Natural killer cell (primary cell): ENCODE measurements at regions not wholly inside any gene's neighbourhood (a gene's known extent, or its start where the extent isn't known, plus 50 kb on each side); places are given as distances from the start of the nearest gene placed in this dataset.

Experiments
- ATAC-seq, 3 donors: fragments of 150-1000 bp in 2 of 3; fragments of 200-7000 bp in 1 of 3; cut with Tn5 transposase; 1 replicate in 1 of 3; 2 replicates in 2 of 3; pipeline ENCODE4 v1.10.0; 2021; ENCODE audit warnings: mild to moderate bottlenecking in 2 of 3, moderate library complexity in 2 of 3
- DNase-seq, 2 donors: peaks; one replicate each; pipeline versions ENCODE4 v3.0.0 to v3.0.0-alpha.2; 2013 to 2021; ENCODE audit warnings: mixed read lengths in 1 of 2
- H3K27ac ChIP-seq: one replicate; pipeline ENCODE4 v1.5.1; 2013; ENCODE audit warnings: mild to moderate bottlenecking, low read length
- H3K27me3 ChIP-seq: one replicate; pipeline ENCODE4 v1.6.1; 2013; ENCODE audit warnings: low read length; ENCODE audit not compliant: control insufficient read depth, insufficient read depth
- H3K36me3 ChIP-seq: one replicate; pipeline ENCODE4 v1.6.1; 2013; ENCODE audit warnings: low read length; ENCODE audit not compliant: control insufficient read depth, insufficient read depth
- H3K4me1 ChIP-seq: one replicate; pipeline ENCODE4 v1.6.1; 2013; ENCODE audit warnings: low read length; ENCODE audit not compliant: control insufficient read depth, insufficient read depth
- H3K4me3 ChIP-seq: one replicate; pipeline ENCODE4 v1.5.1; 2013; ENCODE audit warnings: low read length
- H3K9me3 ChIP-seq: one replicate; pipeline ENCODE4 v1.6.1; 2013; ENCODE audit warnings: low read length; ENCODE audit not compliant: control insufficient read depth, insufficient read depth
- H3K27ac Mint-ChIP-seq, 2 donors: one replicate each; pipeline ENCODE4 v1.8.0; 2022; ENCODE audit warnings: mild to moderate bottlenecking in 2 of 2, mixed read lengths in 2 of 2, moderate library complexity in 1 of 2
- H3K27me3 Mint-ChIP-seq, 2 donors: one replicate each; pipeline ENCODE4 v1.8.0; 2022; ENCODE audit warnings: low read depth in 2 of 2, mixed read lengths in 2 of 2
- H3K36me3 Mint-ChIP-seq: one replicate; pipeline ENCODE4 v1.8.0; 2022; ENCODE audit warnings: mixed read lengths
- H3K4me1 Mint-ChIP-seq, 2 donors: one replicate each; pipeline ENCODE4 v1.8.0; 2022; ENCODE audit warnings: mixed read lengths in 2 of 2
- H3K4me3 Mint-ChIP-seq: one replicate; pipeline ENCODE4 v1.8.0; 2022; ENCODE audit warnings: mild to moderate bottlenecking, moderate library complexity, mixed read lengths
- H3K9me3 Mint-ChIP-seq, 2 donors: one replicate each; pipeline ENCODE4 v1.8.0; 2022; ENCODE audit warnings: mixed read lengths in 2 of 2
- WGBS: methylation state at CpG from one replicate; pipeline ENCODE4 v1.1.7; 2013; ENCODE audit warnings: missing lambda C conversion rate; ENCODE audit not compliant: insufficient coverage; 5-methylcytosine and 5-hydroxymethylcytosine counted together
- intact Hi-C: fragments of 100-400 bp; cut with micrococcal nuclease; formaldehyde crosslinking; loops from one replicate; pipeline ENCODE4 v1.14.2; 2022
- TF ChIP-seq, protein P1 (sequence below): fragments of 200-600 bp; IDR thresholded peaks from one replicate; pipeline ENCODE4 v1.8.0; 2022; ENCODE audit warnings: antibody characterized with exemption

DNA sequence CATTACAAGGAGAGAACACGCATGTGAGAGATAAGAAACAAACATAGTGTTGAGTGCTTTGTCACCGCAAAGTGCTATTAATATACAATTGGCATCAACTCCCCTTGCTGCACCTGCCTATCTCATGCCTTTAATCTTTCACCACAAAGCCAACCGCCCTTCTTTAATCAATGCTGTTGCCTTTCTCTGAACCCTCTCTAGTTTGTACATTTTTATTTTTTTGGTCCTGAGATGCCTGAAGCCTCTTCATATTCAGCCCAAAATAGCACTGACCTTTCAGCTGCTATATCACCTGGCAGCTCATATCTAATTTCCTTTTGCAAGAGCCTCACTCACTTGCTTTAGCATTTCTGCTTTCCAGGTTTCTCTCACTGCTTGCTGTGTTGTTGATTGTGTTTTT, 504.7 kb downstream of the NUF2 start:
- Histone ChIP-seq H3K4me1 (no peaks in the 10 kb centered on the region), H3K27ac (no peak overlapping the region), H3K9me3 (no peaks in the 10 kb centered on the region), H3K36me3 (no peaks in the 10 kb centered on the region), H3K4me3 (no peak overlapping the region), H3K27me3 (no peaks in the 10 kb centered on the region)
- no peak for DNase-seq
- 73% methylated on average over 3 of the region's 3 CpGs for WGBS
- H3K9me3 Mint-ChIP-seq = no peaks in the 10 kb centered on the region
- no peaks in the 10 kb centered on the region for H3K36me3 Mint-ChIP-seq
- no peaks in the 10 kb centered on the region for H3K4me1 Mint-ChIP-seq
- TF ChIP-seq, protein P1, sequence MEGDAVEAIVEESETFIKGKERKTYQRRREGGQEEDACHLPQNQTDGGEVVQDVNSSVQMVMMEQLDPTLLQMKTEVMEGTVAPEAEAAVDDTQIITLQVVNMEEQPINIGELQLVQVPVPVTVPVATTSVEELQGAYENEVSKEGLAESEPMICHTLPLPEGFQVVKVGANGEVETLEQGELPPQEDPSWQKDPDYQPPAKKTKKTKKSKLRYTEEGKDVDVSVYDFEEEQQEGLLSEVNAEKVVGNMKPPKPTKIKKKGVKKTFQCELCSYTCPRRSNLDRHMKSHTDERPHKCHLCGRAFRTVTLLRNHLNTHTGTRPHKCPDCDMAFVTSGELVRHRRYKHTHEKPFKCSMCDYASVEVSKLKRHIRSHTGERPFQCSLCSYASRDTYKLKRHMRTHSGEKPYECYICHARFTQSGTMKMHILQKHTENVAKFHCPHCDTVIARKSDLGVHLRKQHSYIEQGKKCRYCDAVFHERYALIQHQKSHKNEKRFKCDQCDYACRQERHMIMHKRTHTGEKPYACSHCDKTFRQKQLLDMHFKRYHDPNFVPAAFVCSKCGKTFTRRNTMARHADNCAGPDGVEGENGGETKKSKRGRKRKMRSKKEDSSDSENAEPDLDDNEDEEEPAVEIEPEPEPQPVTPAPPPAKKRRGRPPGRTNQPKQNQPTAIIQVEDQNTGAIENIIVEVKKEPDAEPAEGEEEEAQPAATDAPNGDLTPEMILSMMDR = no peak
- intact Hi-C loops = no loop called here
- H3K27ac Mint-ChIP-seq = no peak overlapping the region
- ATAC-seq = no peak
- no peaks in the 10 kb centered on the region for H3K27me3 Mint-ChIP-seq
- H3K4me3 Mint-ChIP-seq = no peak overlapping the region

DNA sequence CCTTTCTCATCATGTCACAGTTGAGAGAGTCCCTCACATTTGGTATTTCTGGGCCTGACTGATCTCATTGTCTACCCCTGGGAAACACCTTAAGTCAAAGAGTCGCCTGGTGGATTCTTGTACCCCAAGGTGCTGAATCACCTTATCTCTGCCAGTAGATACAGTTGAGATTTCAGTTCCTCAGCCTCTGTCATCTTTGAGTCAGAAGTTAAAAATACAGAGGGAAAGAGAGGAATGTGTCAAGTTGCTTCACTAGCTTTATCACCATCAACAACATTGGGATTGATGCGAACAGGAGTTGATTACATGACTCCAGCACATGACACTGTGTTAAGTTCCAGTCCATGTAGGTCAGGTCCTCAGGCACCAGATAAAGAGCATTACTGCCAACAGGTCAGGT, 513.0 kb downstream of the NUF2 start:
- H3K27me3 Mint-ChIP-seq = no peaks in the 10 kb centered on the region
- no peak for ATAC-seq
- H3K4me1 ChIP-seq = no peaks in the 10 kb centered on the region

DNA sequence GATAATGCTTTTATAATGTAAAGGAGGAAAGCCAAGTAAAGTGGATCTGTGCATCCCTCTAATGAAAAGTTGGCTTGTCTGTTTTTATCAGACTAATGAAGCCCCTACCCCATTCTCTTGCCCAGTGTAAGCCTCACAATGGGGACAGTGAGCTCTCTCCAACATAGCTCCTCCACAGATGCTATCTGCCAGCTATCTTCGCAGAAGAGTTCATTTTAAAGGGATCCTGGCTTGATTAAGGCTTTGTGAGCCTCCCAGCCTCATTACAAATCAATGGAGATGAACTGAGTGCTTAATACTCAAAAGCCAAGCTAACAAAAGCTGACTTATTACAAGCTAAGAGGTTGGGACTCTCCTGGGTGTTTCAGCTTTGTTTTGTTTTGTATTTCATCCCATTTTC, 514.7 kb downstream of the NUF2 start:
- Histone ChIP-seq H3K27ac (no peak overlapping the region), H3K27me3 (no peaks in the 10 kb centered on the region), H3K36me3 (no peaks in the 10 kb centered on the region), H3K9me3 (no peaks in the 10 kb centered on the region), H3K4me1 (no peaks in the 10 kb centered on the region), H3K4me3 (no peak overlapping the region)
- Mint-ChIP-seq H3K4me1 (no peaks in the 10 kb centered on the region), H3K4me3 (no peak overlapping the region), H3K27ac (no peak overlapping the region), H3K9me3 (peaks cover 6% of the 10 kb centered on the region in 2 donors), H3K27me3 (no peaks in the 10 kb centered on the region), H3K36me3 (no peaks in the 10 kb centered on the region)
- WGBS = 70% methylated on average over 1 of the region's 1 CpG
- intact Hi-C loops = no loop called here
- ATAC-seq (no peak), DNase-seq (no peak)
- TF ChIP-seq, protein P1 = no peak

More for the DNA sequence above, 513.0 kb downstream of the NUF2 start:
- Histone ChIP-seq H3K27ac (no peak overlapping the region), H3K27me3 (no peaks in the 10 kb centered on the region), H3K36me3 (no peaks in the 10 kb centered on the region), H3K9me3 (no peaks in the 10 kb centered on the region), H3K4me3 (no peak overlapping the region)
- no peak for DNase-seq
- TF ChIP-seq, protein P1 = no peak
- Mint-ChIP-seq H3K9me3 (peaks cover 6% of the 10 kb centered on the region in 2 donors), H3K27ac (no peak overlapping the region), H3K4me3 (no peak overlapping the region), H3K36me3 (no peaks in the 10 kb centered on the region), H3K4me1 (no peaks in the 10 kb centered on the region)
- WGBS = 94% methylated on average over 2 of the region's 2 CpGs
- intact Hi-C loops = no loop called here

DNA sequence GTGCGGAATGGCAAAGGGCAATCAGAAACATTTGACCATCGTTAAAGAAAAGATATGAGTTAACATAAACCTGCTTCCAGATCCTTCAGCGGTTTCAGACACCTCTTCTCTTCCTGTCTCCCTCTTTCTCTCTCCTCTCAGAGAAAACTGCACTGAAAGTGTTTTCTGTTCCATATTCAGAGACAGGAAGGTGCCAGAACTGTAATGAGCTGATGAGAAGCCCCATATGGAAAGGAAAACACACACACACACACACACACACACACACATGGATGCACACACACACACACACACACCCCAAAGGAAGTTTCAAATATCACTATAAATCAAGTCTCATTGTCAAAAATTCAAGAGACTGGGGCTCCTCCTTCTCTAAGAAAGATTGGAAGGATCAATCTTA, 515.5 kb downstream of the NUF2 start:
- Mint-ChIP-seq H3K4me3 (no peak overlapping the region), H3K27me3 (no peaks in the 10 kb centered on the region), H3K27ac (no peak overlapping the region), H3K9me3 (peaks cover 6 to 9% of the 10 kb centered on the region in 2 donors), H3K36me3 (no peaks in the 10 kb centered on the region), H3K4me1 (no peaks in the 10 kb centered on the region)
- Histone ChIP-seq H3K9me3 (no peaks in the 10 kb centered on the region), H3K36me3 (no peaks in the 10 kb centered on the region), H3K4me3 (no peak overlapping the region), H3K27ac (no peak overlapping the region), H3K27me3 (no peaks in the 10 kb centered on the region), H3K4me1 (no peaks in the 10 kb centered on the region)
- DNase-seq (no peak), ATAC-seq (no peak)
- WGBS = 79% methylated on average over 3 of the region's 3 CpGs
- intact Hi-C loops = no loop called here
- TF ChIP-seq, protein P1 = no peak
